ENCODE measurements at regions not wholly inside any gene's neighbourhood (a gene's known extent, or its start where the extent isn't known, plus 50 kb on each side); places are given as distances from the start of the nearest gene placed in this dataset.

DNA sequence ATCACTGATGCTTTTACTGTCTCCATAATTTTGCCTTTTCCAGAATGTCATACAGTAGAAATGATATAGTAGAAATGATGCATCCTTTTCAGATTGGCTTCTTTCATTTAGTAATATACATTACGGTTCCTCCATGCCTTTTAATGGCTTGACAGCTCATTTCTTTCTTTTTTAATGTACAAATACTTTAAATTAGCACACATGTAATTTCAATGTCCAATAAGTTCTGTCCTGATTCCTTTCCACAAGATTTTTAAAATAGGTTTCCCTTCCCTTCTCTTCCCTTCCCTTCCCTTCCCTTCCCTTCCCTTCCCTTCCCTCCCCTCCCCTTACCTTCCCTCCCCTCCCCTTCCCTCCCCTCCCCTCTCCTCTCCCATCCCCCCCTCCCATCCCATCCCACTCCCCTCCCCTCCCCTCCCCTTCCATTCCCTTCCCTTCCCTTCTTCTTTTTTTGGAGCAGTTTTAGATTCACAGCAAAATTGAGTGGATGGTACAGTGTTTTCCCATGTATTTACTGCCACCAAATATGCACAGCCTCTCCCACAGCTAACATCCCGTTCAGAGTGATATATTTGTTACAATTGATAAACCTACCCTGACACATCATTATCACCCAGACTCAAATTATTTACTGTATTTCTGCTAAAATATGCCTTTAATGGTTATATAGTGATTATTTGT is 398.8 kb downstream of the RNF144B start:
- TF ChIP-seq, protein P1, sequence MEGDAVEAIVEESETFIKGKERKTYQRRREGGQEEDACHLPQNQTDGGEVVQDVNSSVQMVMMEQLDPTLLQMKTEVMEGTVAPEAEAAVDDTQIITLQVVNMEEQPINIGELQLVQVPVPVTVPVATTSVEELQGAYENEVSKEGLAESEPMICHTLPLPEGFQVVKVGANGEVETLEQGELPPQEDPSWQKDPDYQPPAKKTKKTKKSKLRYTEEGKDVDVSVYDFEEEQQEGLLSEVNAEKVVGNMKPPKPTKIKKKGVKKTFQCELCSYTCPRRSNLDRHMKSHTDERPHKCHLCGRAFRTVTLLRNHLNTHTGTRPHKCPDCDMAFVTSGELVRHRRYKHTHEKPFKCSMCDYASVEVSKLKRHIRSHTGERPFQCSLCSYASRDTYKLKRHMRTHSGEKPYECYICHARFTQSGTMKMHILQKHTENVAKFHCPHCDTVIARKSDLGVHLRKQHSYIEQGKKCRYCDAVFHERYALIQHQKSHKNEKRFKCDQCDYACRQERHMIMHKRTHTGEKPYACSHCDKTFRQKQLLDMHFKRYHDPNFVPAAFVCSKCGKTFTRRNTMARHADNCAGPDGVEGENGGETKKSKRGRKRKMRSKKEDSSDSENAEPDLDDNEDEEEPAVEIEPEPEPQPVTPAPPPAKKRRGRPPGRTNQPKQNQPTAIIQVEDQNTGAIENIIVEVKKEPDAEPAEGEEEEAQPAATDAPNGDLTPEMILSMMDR (IDR thresholded peaks at IDR 0.05; ENCODE audit: borderline replicate concordance, extremely low read depth, low read length, poor library complexity, severe bottlenecking) = no peak
- no peak for TF ChIP-seq EZH2 (IDR thresholded peaks at IDR 0.05; ENCODE audit: borderline replicate concordance, low read depth, low read length, severe bottlenecking)
